ENCODE measurements at regions not wholly inside any gene's neighbourhood (a gene's known extent, or its start where the extent isn't known, plus 50 kb on each side); places are given as distances from the start of the nearest gene placed in this dataset.

- no peak overlapping the region for H3K4ac ChIP-seq (ENCODE audit: low read depth, low read length)
- H3K23ac ChIP-seq (ENCODE audit: low read depth, low read length): no peak overlapping the region
- TF ChIP-seq CEBPB (IDR thresholded peaks at IDR 0.05; ENCODE audit: low read depth, low read length): no peak
- TF ChIP-seq SMC3 (IDR thresholded peaks at IDR 0.05; ENCODE audit: low read depth, low read length): no peak
- TF ChIP-seq ELK1 (IDR thresholded peaks at IDR 0.05; ENCODE audit: borderline replicate concordance, low read depth, low read length): no peak
- no peak for TF ChIP-seq NFE2L2 (IDR thresholded peaks at IDR 0.05; ENCODE audit: low read depth, low read length)
- TF ChIP-seq RCOR1 (IDR thresholded peaks at IDR 0.05; ENCODE audit: insufficient replicate concordance, low read length): no peak
- in situ Hi-C loops (cut with MboI; ENCODE audit: low sequenced_read_pairs) (no loop called here), dilution Hi-C loops (cut with HindIII; ENCODE audit: low sequenced_read_pairs, unreplicated experiment) (no loop called here), intact Hi-C loops (cut with micrococcal nuclease) (no loop called here)
- ATAC-seq (ENCODE audit: low read depth): no peak
- no peak overlapping the region for H3K56ac ChIP-seq (ENCODE audit: extremely low read depth, insufficient read depth, low read length)
- H3K4me3 ChIP-seq (ENCODE audit: insufficient read depth, low read depth, low read length): no peak overlapping the region
- ChIA-PET CTCF (no interaction called here), POLR2A (ENCODE audit: unreplicated experiment) (no interaction called here)
- H3K27ac ChIP-seq (ENCODE audit: insufficient read depth, low read length): no peak overlapping the region
- no peaks in the 10 kb centered on the region for H3K36me3 ChIP-seq (ENCODE audit: control insufficient read depth, insufficient read depth, low read length)
- H3K14ac ChIP-seq (replicated peaks; ENCODE audit: low read depth, low read length): no peak overlapping the region
- H2AFZ ChIP-seq (replicated peaks; ENCODE audit: low read length, poor library complexity): no peak overlapping the region
- H2BK15ac ChIP-seq (ENCODE audit: low read depth, low read length): no peak overlapping the region
- H3K9me3 ChIP-seq (ENCODE audit: control insufficient read depth, insufficient read depth, low read length): no peaks in the 10 kb centered on the region
- no TSS peak for BruUV-seq (replicated peaks)
- no peak overlapping the region for H4K8ac ChIP-seq (ENCODE audit: low read depth in 2 of 2, low read length in 2 of 2)
- no peak overlapping the region for H2BK5ac ChIP-seq (ENCODE audit: low read depth, low read length, poor library complexity, severe bottlenecking)
- H3K4me2 ChIP-seq (ENCODE audit: low read depth, low read length): no peak overlapping the region
- no peak overlapping the region for H2BK120ac ChIP-seq (ENCODE audit: low read depth, low read length)
- H3K27me3 ChIP-seq (ENCODE audit: control insufficient read depth, insufficient read depth, low read length): no peaks in the 10 kb centered on the region
- H4K91ac ChIP-seq (ENCODE audit: insufficient read depth, low read depth, low read length): no peak overlapping the region
- no peaks in the 10 kb centered on the region for H4K20me1 ChIP-seq (ENCODE audit: insufficient read depth, low read length)
- no peaks in the 10 kb centered on the region for H3K79me1 ChIP-seq (ENCODE audit: low read depth in 1 of 2, low read length in 2 of 2)
- H2BK20ac ChIP-seq (ENCODE audit: low read depth, low read length): no peak overlapping the region
- no peak for DNase-seq
- no peak overlapping the region for H3K9ac ChIP-seq (ENCODE audit: low read depth, low read length)
- no peak overlapping the region for H4K5ac ChIP-seq (ENCODE audit: low read depth, low read length)
- no peak overlapping the region for H2AK5ac ChIP-seq (ENCODE audit: low read depth, low read length)
- H3K18ac ChIP-seq (ENCODE audit: low read depth, low read length): no peak overlapping the region
- no peaks in the 10 kb centered on the region for H3K4me1 ChIP-seq (ENCODE audit: control insufficient read depth, insufficient read depth, low read length)
- H2AK9ac ChIP-seq (replicated peaks; ENCODE audit: low read depth, low read length, poor library complexity): no peak overlapping the region
- 80% methylated on average over 1 of the region's 6 CpGs; no CpG with 5 or more reads in 1 of the 2 experiments for WGBS, 2 experiments (ENCODE audit: extremely low coverage in 2 of 2, insufficient read length in 1 of 2)
- no peaks in the 10 kb centered on the region for H3K9me1 ChIP-seq (ENCODE audit: insufficient read depth, low read length)
Measured at GRCh38 chr3:148026009-148026588, 616.9 kb downstream of the ZIC1 start.

Data from IMR-90 (cell line).